HCT116 (cell line): ENCODE measurements at regions not wholly inside any gene's neighbourhood (a gene's known extent, or its start where the extent isn't known, plus 50 kb on each side); places are given as distances from the start of the nearest gene placed in this dataset.

Experiments used
- ATAC-seq: fragments of 200-7000 bp; cut with Tn5 transposase; 2 replicates; pipeline ENCODE4 v1.9.1; 2020; ENCODE audit warnings: mild to moderate bottlenecking, moderate library complexity
- BruUV-seq: library from RNA; stranded (reverse); fragments of 400-500 nt; replicated peaks from 2 replicates; lab custom pipeline; 2021; lab: Mats Ljungman, UMichigan
- CTCF ChIA-PET: fragments of 300-600 bp; sonication (Branson Sonifier 250); formaldehyde crosslinking; loops from one replicate; lab custom pipeline; 2021; ENCODE audit warnings: antibody characterized with exemption; lab: Charles Lee
- POLR2A ChIA-PET: fragments of 300-600, 350-600 bp; sonication (Branson Sonifier 250); formaldehyde crosslinking; loops from one replicate; lab custom pipeline; 2021; ENCODE audit warnings: antibody characterized with exemption; lab: Charles Lee
- RAD21 ChIA-PET, 2 experiments: fragments of 300-600 bp; sonication (Branson Sonifier 250); formaldehyde crosslinking; loops; one replicate each; lab custom pipeline; 2023; ENCODE audit warnings: low total read pairs in 2 of 2; ENCODE audit not compliant: uncharacterized antibody in 2 of 2, unreplicated experiment in 2 of 2, low non-redundant PET in 1 of 2; lab: Charles Lee
- DNase-seq: peaks from one replicate; pipeline ENCODE4 v3.0.0-alpha.2; 2010; ENCODE audit warnings: low read depth, low spot score
- H2AFZ ChIP-seq: fragments of 200-600 bp; shearing (Covaris generic), sonication (generic); 2 replicates; pipeline ENCODE4 v1.6.1; 2017; ENCODE audit warnings: low read depth, mixed run types, mixed read lengths, antibody characterized with exemption, low read length; ENCODE audit not compliant: poor library complexity, severe bottlenecking
- H3K27ac ChIP-seq: 2 replicates; pipeline ENCODE4 v1.5.1; 2012; ENCODE audit warnings: low read depth, low read length
- H3K27me3 ChIP-seq: fragments of 200-600 bp; sonication (generic); 2 replicates; pipeline ENCODE4 v1.6.1; 2016; ENCODE audit warnings: mixed run types, low read length, mixed read lengths; ENCODE audit not compliant: insufficient read depth
- H3K36me3 ChIP-seq, 2 experiments: fragments of 200-500 bp in 1 of 2; fragments of 200-600 bp in 1 of 2; sonication (Bioruptor generic) in 1 of 2; sonication (generic) in 1 of 2; 2 replicates each; pipeline versions ENCODE4 v1.5.1 to v1.6.1; 2014 to 2016; ENCODE audit warnings: low read length in 2 of 2, inconsistent platforms in 1 of 2, mixed read lengths in 1 of 2, mixed run types in 1 of 2; ENCODE audit not compliant: insufficient read depth in 2 of 2, control insufficient read depth in 1 of 2
- H3K4me1 ChIP-seq, 2 experiments: fragments of 200-600 bp in 1 of 2; sonication (generic) in 1 of 2; 2 replicates each; pipeline versions ENCODE4 v1.5.1 to v1.6.1; 2012 to 2017; ENCODE audit warnings: low read length in 2 of 2, inconsistent platforms in 1 of 2, mild to moderate bottlenecking in 1 of 2, mixed read lengths in 1 of 2, mixed run types in 1 of 2, moderate library complexity in 1 of 2; ENCODE audit not compliant: insufficient read depth in 2 of 2, control insufficient read depth in 1 of 2
- H3K4me2 ChIP-seq: fragments of 200-600 bp; sonication (generic); 2 replicates; pipeline ENCODE4 v1.6.1; 2017; ENCODE audit warnings: mixed run types, low read length, mixed read lengths
- H3K4me3 ChIP-seq, 2 experiments: fragments of 200-600 bp in 1 of 2; sonication (generic) in 1 of 2; replicated peaks in 1 of 2; 2 replicates each; pipeline ENCODE4 v1.5.1; 2011 to 2016; ENCODE audit warnings: low read length in 2 of 2, control low read depth in 1 of 2, low read depth in 1 of 2, mild to moderate bottlenecking in 1 of 2, mixed read lengths in 1 of 2, mixed run types in 1 of 2
- H3K79me2 ChIP-seq: fragments of 200-600 bp; sonication (generic); 2 replicates; pipeline ENCODE4 v1.6.1; 2017; ENCODE audit warnings: mild to moderate bottlenecking, mixed run types, low read length, moderate library complexity, mixed read lengths; ENCODE audit not compliant: insufficient read depth
- H3K9ac ChIP-seq: fragments of 200-600 bp; sonication (generic); 2 replicates; pipeline ENCODE4 v1.6.1; 2016; ENCODE audit warnings: low read length, mixed read lengths
- H3K9me2 ChIP-seq: fragments of 200-600 bp; sonication (generic), shearing (Covaris generic); 2 replicates; pipeline ENCODE4 v1.6.1; 2017; ENCODE audit warnings: mixed run types, mild to moderate bottlenecking, moderate library complexity; ENCODE audit not compliant: insufficient read depth
- H3K9me3 ChIP-seq, 2 experiments: fragments of 200-500 bp in 1 of 2; fragments of 200-600 bp in 1 of 2; sonication (Bioruptor generic) in 1 of 2; sonication (generic) in 1 of 2; 2 replicates each; pipeline ENCODE4 v1.6.1; 2014 to 2017; ENCODE audit warnings: low read length in 2 of 2, mixed read lengths in 2 of 2, inconsistent platforms in 1 of 2, low read depth in 1 of 2, mild to moderate bottlenecking in 1 of 2, mixed run types in 1 of 2, moderate library complexity in 1 of 2; ENCODE audit not compliant: control insufficient read depth in 1 of 2, insufficient read depth in 1 of 2
- H4K20me1 ChIP-seq: fragments of 200-600 bp; sonication (generic), shearing (Covaris generic); 2 replicates; pipeline ENCODE4 v1.6.1; 2017; ENCODE audit warnings: mixed run types, mild to moderate bottlenecking, moderate library complexity; ENCODE audit not compliant: insufficient read depth
- CBX3 ChIP-seq: IDR thresholded peaks from 2 replicates; pipeline ENCODE4 v1.6.1; 2012; ENCODE audit warnings: low read depth
- CEBPB ChIP-seq: IDR thresholded peaks from 2 replicates; pipeline ENCODE4 v1.6.1; 2012; ENCODE audit warnings: low read depth
- EGR1 ChIP-seq: IDR thresholded peaks from 2 replicates; pipeline ENCODE4 v1.6.1; 2012; ENCODE audit warnings: low read depth
- EZH2 ChIP-seq: fragments of 200-600 bp; sonication (generic); IDR thresholded peaks from 2 replicates; pipeline ENCODE4 v1.6.1; 2017; ENCODE audit warnings: antibody characterized with exemption, mixed run types
- EZH2phosphoT487 ChIP-seq: fragments of 200-600 bp; IDR thresholded peaks from 2 replicates; pipeline ENCODE4 v1.6.1; 2018; ENCODE audit warnings: antibody characterized with exemption, borderline replicate concordance
- FOSL1 ChIP-seq: IDR thresholded peaks from 2 replicates; pipeline ENCODE4 v1.6.1; 2012; ENCODE audit warnings: low read depth
- MAX ChIP-seq: IDR thresholded peaks from 2 replicates; pipeline ENCODE4 v1.6.1; 2012
- POLR2A ChIP-seq: IDR thresholded peaks from 2 replicates; pipeline ENCODE4 v1.7.0; 2011; ENCODE audit warnings: borderline replicate concordance; ENCODE audit not compliant: insufficient read depth, insufficient read length; ENCODE audit errors: extremely low read depth
- POLR2AphosphoS5 ChIP-seq: IDR thresholded peaks from 2 replicates; pipeline ENCODE4 v1.6.1; 2011; ENCODE audit warnings: mild to moderate bottlenecking, low read depth, low read length, moderate library complexity
- RAD21 ChIP-seq: IDR thresholded peaks from 2 replicates; pipeline ENCODE4 v1.6.1; 2012; ENCODE audit warnings: low read depth, mild to moderate bottlenecking
- SIN3A ChIP-seq: IDR thresholded peaks from 2 replicates; pipeline ENCODE4 v1.6.1; 2012; ENCODE audit warnings: low read depth
- SP1 ChIP-seq: IDR thresholded peaks from 2 replicates; pipeline ENCODE4 v1.6.1; 2012; ENCODE audit warnings: low read depth
- TCF7L2 ChIP-seq: IDR thresholded peaks from 2 replicates; pipeline ENCODE4 v1.7.0; 2011; ENCODE audit warnings: borderline replicate concordance, inconsistent platforms; ENCODE audit not compliant: insufficient read depth, insufficient read length; ENCODE audit errors: extremely low read depth
- YY1 ChIP-seq: IDR thresholded peaks from 2 replicates; pipeline ENCODE4 v1.6.1; 2011; ENCODE audit warnings: low read length, low read depth, moderate library complexity, mild to moderate bottlenecking; ENCODE audit not compliant: insufficient replicate concordance; ENCODE audit errors: extremely low read depth
- ZBTB33 ChIP-seq: IDR thresholded peaks from 2 replicates; pipeline ENCODE4 v1.6.1; 2011; ENCODE audit warnings: mild to moderate bottlenecking, low read length, moderate library complexity; ENCODE audit not compliant: insufficient replicate concordance; ENCODE audit errors: extremely low read depth
- ZNF274 ChIP-seq: fragments of 200-500 bp; sonication (Bioruptor generic); IDR thresholded peaks from 2 replicates; pipeline ENCODE4 v1.6.1; 2014; ENCODE audit warnings: mild to moderate bottlenecking, low read depth, low read length, inconsistent platforms
- intact Hi-C: fragments of 100-400 bp; cut with micrococcal nuclease; formaldehyde crosslinking; loops from 2 replicates; pipeline ENCODE4 v1.10.0; 2022
- TF ChIP-seq, protein P1 (sequence below), 3 experiments: fragments of 200-600 bp in 1 of 3; sonication (generic) in 1 of 3; IDR thresholded peaks in 2 of 3; conservative IDR thresholded peaks in 1 of 3; 2 replicates each; pipeline ENCODE4 v1.5.1; 2012 to 2017; ENCODE audit warnings: low read depth in 2 of 3, low read length in 2 of 3, antibody characterized with exemption in 1 of 3, borderline replicate concordance in 1 of 3, control low read depth in 1 of 3, mild to moderate bottlenecking in 1 of 3, mixed read lengths in 1 of 3, mixed run types in 1 of 3, moderate library complexity in 1 of 3; ENCODE audit not compliant: insufficient read depth in 1 of 3
- TF ChIP-seq, protein P2 (sequence below): IDR thresholded peaks from 2 replicates; pipeline ENCODE4 v1.6.1; 2012
- TF ChIP-seq, protein P3 (sequence below): IDR thresholded peaks from 2 replicates; pipeline ENCODE4 v1.6.1; 2012; ENCODE audit warnings: low read depth

- H3K9me2 ChIP-seq, result no peaks in the 10 kb centered on the region
- H3K27ac ChIP-seq, result no peak overlapping the region
- BruUV-seq, result no TSS peak
- no peaks in the 10 kb centered on the region for H3K36me3 ChIP-seq
- no peak overlapping the region for H3K9ac ChIP-seq
- H3K4me1 ChIP-seq, result no peaks in the 10 kb centered on the region
- ChIA-PET CTCF (no interaction called here), POLR2A (no interaction called here), RAD21 (no interaction called here)
- DNase-seq (no peak), ATAC-seq (no peak)
- no peaks in the 10 kb centered on the region for H4K20me1 ChIP-seq
- H3K79me2 ChIP-seq, result no peaks in the 10 kb centered on the region
- no peak for TF ChIP-seq YY1
- TF ChIP-seq EZH2, result no peak
- no peak for TF ChIP-seq ZNF274
- TF ChIP-seq, protein P1, sequence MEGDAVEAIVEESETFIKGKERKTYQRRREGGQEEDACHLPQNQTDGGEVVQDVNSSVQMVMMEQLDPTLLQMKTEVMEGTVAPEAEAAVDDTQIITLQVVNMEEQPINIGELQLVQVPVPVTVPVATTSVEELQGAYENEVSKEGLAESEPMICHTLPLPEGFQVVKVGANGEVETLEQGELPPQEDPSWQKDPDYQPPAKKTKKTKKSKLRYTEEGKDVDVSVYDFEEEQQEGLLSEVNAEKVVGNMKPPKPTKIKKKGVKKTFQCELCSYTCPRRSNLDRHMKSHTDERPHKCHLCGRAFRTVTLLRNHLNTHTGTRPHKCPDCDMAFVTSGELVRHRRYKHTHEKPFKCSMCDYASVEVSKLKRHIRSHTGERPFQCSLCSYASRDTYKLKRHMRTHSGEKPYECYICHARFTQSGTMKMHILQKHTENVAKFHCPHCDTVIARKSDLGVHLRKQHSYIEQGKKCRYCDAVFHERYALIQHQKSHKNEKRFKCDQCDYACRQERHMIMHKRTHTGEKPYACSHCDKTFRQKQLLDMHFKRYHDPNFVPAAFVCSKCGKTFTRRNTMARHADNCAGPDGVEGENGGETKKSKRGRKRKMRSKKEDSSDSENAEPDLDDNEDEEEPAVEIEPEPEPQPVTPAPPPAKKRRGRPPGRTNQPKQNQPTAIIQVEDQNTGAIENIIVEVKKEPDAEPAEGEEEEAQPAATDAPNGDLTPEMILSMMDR (IDR thresholded peaks at IDR 0.05 in 2 of 3, conservative IDR thresholded peaks at IDR 0.05 in 1 of 3; ENCODE audit: borderline replicate concordance in 1 of 3, insufficient read depth in 1 of 3, low read depth in 2 of 3, low read length in 2 of 3), result no peak
- no peak for TF ChIP-seq EZH2phosphoT487
- TF ChIP-seq MAX, result no peak
- TF ChIP-seq ZBTB33, result no peak
- no peak for TF ChIP-seq FOSL1
- TF ChIP-seq SP1, result no peak
- TF ChIP-seq POLR2A, result no peak
- no peak for TF ChIP-seq SIN3A
- TF ChIP-seq, protein P2, sequence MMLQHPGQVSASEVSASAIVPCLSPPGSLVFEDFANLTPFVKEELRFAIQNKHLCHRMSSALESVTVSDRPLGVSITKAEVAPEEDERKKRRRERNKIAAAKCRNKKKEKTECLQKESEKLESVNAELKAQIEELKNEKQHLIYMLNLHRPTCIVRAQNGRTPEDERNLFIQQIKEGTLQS, result no peak
- no peak for TF ChIP-seq CBX3
- TF ChIP-seq POLR2AphosphoS5, result no peak
- TF ChIP-seq, protein P3, sequence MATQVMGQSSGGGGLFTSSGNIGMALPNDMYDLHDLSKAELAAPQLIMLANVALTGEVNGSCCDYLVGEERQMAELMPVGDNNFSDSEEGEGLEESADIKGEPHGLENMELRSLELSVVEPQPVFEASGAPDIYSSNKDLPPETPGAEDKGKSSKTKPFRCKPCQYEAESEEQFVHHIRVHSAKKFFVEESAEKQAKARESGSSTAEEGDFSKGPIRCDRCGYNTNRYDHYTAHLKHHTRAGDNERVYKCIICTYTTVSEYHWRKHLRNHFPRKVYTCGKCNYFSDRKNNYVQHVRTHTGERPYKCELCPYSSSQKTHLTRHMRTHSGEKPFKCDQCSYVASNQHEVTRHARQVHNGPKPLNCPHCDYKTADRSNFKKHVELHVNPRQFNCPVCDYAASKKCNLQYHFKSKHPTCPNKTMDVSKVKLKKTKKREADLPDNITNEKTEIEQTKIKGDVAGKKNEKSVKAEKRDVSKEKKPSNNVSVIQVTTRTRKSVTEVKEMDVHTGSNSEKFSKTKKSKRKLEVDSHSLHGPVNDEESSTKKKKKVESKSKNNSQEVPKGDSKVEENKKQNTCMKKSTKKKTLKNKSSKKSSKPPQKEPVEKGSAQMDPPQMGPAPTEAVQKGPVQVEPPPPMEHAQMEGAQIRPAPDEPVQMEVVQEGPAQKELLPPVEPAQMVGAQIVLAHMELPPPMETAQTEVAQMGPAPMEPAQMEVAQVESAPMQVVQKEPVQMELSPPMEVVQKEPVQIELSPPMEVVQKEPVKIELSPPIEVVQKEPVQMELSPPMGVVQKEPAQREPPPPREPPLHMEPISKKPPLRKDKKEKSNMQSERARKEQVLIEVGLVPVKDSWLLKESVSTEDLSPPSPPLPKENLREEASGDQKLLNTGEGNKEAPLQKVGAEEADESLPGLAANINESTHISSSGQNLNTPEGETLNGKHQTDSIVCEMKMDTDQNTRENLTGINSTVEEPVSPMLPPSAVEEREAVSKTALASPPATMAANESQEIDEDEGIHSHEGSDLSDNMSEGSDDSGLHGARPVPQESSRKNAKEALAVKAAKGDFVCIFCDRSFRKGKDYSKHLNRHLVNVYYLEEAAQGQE, result no peak
- no peak for TF ChIP-seq TCF7L2
- no peak for TF ChIP-seq RAD21
- no peak for TF ChIP-seq EGR1
- no peak for TF ChIP-seq CEBPB
- no peak overlapping the region for H2AFZ ChIP-seq
- no peaks in the 10 kb centered on the region for H3K9me3 ChIP-seq
- H3K4me3 ChIP-seq, result no peak overlapping the region
- peaks cover 6% of the 10 kb centered on the region; the same call in 1 of the 2 replicates for H3K27me3 ChIP-seq
- H3K4me2 ChIP-seq, result no peak overlapping the region
- intact Hi-C loops, result loop anchor here (5.0 kb wide), 1 partner anchor 452 kb away; no protein-coding TSS in a partner anchor
These were observed 170.7 kb downstream of the HERPUD2 start for GRCh38 chr7:35524112-35524804.
